Hematopoietic multipotent progenitor cell (in vitro differentiated cells): ENCODE measurements at regions not wholly inside any gene's neighbourhood (a gene's known extent, or its start where the extent isn't known, plus 50 kb on each side); places are given as distances from the start of the nearest gene placed in this dataset.
"Not testable (repeated sequence)": the region's sequence is repeated elsewhere in the genome, so short reads cannot be mapped to it uniquely, and the experiment has no call there.

ENCODE experiments used
- DNase-seq, 3 donors: peaks; one replicate each; pipeline ENCODE4 v3.0.0-alpha.2; 2011 to 2015; ENCODE audit warnings: low read depth in 2 of 3, low spot score in 2 of 3

DNA sequence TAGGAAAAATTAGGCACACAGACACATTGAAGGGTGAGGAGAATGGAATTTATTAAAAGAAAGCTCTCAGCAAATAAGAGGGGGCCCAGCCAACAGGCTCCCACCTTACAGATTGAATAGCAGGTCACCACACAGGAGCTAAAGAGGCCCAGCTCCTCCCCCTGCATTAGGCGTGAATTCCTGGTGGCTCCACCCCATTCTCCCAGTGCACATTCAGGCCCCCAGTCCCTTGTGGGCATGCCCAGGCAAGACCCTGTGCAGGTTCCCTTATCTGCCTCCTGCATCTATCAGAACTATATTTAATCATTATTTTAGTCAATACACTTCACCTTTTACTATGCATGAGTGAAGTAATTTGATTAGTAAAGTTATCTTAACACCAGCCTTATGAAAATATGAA is 856.3 kb upstream of the NDST4 start:
- no peak for DNase-seq

GRCh38 chr4:115965588-115965987 is 852.2 kb upstream of the NDST4 start:
- DNase-seq: no peak

DNA sequence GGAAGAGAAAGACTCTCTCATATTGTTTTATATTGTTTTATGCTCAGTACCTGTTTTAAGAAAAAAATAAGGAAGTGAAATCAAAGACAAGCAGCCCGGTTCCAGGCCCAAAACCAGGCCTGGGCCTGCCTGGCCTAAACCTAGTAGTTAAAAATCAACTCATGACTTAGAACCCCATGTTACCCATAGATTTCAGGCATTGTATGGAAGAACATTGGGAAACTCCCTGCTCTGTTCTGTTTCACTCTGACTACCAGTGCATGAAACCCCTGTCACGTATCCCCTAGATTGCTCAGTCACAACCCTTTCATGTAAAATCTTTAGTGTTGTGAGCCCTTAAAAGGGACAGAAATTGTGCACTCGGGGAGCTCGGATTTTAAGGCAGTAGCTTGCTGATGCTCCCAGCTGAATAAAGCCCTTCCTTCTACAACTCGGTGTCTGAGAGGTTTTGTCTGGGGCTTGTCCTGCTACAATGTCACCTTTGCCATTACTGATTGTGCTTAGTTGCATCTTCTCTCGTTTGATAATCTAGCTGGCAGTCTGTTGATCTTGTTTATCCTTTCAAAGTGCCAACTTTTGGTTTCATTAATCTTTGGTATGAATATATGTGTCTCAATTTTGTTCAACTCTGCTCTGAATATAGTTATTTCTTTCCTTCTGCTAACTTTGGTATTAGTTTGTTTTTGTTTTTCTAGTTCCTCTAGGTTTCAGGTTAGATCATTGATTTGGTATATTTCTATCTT is 842.8 kb upstream of the NDST4 start:
- not testable (repeated sequence) for DNase-seq

- DNase-seq: no peak
These were observed 837.4 kb upstream of the NDST4 start for GRCh38 chr4:115950806-115951205.

GRCh38 chr4:115949974-115950743 is 836.7 kb upstream of the NDST4 start:
- DNase-seq: not testable (repeated sequence)

GRCh38 chr4:115945026-115945425 is 831.6 kb upstream of the NDST4 start:
- no peak for DNase-seq

DNA sequence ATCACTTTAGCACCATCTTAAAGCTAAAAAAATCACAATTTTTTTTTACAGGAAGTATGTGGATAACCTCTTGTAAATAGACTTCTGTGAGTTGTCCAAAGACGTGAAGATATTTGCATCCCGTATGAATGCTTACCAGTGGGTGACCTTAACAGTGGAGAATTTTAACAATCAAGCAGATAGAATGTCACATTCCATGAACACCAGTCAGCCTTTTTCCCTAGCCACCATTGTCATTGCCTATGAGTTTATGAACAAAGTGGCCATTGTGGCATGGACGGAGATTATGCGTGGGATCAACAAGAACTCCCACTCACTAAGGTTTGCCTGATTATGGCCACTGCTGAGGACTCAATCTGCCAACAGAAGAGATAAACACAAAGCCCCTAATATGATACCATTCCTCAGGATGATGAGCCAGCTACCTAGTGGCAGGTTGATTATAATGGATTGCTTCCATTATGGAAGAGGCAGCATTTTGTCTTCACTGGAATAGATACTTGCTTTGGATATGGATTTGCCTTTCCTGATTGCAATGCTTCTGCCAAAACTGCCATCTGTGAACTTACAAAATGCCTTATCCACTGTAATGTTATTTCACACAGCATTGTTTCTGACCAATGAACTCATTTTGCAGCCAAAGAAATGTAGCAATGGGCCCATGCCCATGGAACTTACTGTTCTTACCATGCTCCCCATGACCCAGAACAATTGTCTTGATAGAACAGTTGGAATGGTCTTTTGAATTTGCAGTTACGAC is 830.9 kb upstream of the NDST4 start:
- no peak for DNase-seq

DNA sequence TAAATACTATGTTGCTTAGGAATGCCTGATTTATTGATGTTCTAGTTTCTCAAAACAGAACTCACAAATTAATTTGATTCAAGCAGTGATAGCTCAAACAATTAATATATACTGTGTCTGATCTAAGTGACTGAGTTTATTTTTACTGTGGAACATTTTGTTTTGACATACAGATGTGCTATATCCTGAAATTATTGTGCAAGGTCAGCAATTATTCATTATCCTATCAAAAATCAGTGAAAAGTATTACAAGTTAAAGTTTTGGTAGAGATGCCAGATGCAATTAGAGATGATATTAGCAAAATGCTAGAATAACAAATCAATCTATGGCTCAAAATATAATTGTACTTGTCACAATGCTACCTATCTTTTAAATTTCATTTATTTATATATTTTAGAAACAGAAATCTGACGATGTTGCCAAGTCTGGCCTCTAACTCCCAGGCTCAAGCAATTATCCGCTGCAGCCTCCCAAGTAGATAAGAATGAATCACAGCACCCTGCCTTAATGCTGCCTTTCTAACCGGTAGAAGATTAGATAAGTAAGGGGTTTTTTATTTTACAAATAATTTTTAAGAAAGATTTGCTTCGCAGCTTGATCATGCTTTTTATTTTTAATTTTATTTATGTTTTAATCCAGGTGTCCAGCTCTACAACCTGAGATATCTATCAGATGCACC is 825.5 kb upstream of the NDST4 start:
- no peak for DNase-seq

- no peak for DNase-seq
These were observed 816.0 kb upstream of the NDST4 start for GRCh38 chr4:115929373-115929772.

DNA sequence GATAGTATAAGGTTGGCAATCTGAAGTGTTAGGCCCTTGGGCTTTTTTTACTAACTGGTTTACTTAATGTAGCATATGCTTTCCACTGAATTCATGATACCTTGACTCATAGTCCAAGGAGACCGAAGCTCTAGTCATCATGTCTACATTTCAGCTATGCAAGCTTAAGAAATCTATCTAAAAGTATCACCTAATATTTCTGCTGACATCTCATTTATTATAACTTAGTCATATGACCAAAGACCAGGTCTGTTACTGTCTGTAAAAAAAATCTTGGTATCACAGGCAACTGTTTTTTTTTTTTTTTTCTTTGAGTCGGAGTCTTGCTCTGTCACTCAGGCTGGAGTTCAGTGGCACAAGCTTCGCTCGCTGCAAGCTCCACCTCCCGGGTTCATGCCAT is 814.0 kb upstream of the NDST4 start:
- no peak for DNase-seq

DNA sequence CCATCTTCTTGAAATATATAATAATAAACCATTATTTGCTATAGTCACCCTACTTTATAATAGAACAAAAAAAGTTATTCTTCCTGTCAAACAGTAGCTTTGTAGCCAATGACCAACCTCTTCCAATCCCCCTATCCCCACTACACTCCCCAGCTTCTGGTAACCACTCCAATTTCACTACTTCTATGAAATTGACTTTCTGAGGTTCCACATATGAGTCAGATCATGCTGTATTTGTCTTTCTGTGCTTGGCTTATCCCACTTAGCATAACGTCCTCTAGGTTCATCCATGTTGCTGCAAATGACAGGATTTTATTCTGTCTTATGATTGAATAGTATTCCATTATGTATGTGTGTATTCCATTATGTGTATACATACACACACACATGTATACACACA is 809.7 kb upstream of the NDST4 start:
- DNase-seq: no peak

GRCh38 chr4:115920637-115921036 is 807.2 kb upstream of the NDST4 start:
- DNase-seq: no peak

DNA sequence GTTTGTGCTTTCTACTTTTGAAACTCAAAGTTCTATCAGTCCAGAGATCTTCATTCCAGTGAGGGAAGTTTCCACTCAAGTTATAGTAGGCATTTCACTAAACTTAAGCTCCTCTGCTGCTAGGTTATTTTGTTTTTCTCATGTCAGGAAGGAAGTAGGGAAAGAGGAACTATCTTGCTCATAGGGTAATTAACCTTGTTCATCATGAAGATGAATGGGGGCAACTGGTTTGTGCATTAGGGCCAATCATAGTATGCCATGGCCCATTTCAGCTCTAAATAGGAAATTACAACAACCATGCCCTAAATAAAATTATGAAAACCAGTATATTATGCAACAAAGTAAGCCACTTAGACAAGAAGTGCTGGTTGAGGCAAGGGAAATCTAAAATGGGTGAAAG is 804.7 kb upstream of the NDST4 start:
- no peak for DNase-seq

DNA sequence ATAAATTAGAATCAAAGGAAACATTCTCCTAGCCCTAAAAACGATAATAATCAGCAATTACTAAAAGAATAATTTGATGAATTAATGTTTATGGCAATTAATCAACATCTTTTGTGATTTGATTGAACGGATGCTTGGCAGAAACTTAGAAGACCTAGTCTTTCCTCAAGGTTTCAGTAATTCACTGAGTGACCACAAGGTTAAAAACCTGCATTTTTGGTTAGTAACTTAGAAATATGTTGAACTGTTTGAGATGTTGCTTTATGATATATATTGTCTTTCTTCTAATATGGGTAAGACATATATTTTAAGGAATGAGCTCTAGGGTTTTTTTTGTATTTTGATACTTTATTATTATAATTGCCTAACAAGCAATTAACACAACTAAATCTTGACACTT is 793.0 kb upstream of the NDST4 start:
- no peak for DNase-seq

DNA sequence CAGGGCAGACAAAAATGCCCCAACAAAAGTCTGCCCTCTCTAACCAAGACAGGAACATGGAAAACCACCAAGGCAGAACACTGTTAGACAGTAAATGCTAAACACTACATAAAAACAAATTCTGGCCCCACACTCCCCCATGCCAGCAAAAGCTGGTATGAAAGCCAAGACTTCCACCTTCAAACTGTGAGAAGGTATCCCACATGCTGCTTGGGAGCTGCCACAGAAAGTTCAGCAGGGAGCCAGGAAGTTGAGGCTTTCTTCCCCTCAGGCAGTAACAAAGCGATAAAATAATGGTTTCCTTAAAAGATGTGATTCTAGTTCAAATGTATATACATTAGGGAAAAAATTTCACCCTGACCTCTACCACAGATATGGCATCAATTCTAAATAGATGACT is 770.4 kb upstream of the NDST4 start:
- no peak for DNase-seq

GRCh38 chr4:115883231-115883630 is 769.8 kb upstream of the NDST4 start:
- DNase-seq: no peak

DNA sequence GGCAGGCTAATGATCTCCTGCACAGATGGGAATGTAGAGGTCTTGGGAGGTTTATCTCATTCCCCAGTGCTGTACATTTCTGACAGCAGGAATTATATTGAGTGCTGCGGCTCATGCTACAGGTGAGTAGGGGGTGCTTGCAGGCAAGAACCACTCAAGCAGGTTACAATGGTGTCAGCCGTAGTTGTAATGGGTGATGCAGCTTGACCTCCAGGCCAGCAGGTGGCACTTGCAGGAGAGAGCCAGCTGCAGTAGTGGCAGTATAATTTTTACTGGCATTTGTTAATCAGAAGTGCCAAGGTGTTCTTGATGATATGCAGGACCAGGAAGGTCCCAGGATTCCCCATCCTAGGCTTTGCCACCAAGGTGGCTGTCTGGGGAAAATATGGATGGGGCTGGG is 759.6 kb upstream of the NDST4 start:
- no peak for DNase-seq

- DNase-seq: no peak
These were observed 758.2 kb upstream of the NDST4 start for GRCh38 chr4:115871596-115871995.

DNA sequence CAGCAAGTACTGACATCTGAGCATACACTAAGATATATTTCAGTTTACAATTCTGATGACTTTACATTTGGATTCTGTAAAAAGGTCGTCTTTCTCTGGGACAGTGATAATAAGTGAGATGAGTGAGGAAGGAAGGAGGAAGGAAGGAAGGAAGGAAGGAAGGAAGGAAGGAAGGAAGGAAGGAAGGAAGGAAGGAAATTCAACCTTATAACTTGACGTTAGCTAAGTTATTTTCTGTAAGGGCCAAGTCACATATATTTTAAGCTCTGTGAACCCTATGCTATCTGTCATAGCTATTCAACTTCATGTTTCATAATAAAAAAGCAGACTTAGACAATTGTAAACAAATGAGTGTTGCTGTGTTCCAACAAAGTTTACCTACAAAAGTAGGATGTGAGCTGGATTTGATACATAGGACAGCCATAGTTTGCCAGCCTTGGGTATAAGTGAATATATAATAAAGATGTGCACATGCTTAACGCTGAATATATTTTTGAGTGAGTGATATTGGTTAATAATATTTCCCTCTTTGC is 753.0 kb upstream of the NDST4 start:
- DNase-seq: no peak

GRCh38 chr4:115865736-115866135 is 752.3 kb upstream of the NDST4 start:
- DNase-seq: no peak

DNA sequence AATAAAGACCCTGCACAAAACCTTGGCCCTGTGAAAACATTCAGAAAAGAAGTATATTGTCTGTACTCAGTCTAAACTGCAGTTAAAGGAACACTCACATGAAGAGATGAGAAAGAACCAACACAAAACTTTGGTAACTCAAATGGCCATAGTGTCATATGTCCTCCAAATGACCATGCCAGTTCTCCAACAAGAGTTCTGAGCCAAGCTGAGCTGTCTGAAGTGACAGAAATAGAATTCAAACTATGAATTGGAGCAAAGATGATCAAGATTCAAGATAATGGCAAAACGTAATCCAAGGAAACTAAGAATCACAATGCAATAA is 739.3 kb upstream of the NDST4 start:
- no peak for DNase-seq
